ENCODE measurements at regions not wholly inside any gene's neighbourhood (a gene's known extent, or its start where the extent isn't known, plus 50 kb on each side); places are given as distances from the start of the nearest gene placed in this dataset.

DNA sequence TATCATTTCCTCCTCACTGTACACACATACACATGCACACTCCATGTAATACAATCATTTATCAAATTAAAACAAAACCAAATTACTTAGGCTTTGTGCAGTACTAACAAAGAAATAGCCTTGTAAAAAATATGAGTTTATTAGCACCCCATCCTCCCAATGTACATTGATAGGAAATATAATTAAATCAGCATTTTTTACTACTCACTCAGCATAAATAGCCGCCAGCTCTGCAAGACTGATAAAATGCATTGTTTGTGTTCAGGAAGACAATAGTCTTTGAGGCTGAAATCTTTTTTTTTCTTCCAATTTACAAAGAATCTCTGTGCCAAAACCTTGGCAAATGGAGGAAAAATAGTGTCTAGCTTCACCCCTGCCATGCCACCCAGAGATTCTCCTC is 497.6 kb upstream of the ADAMTS16 start:
- Mint-ChIP-seq H3K9me3 (peaks cover 25% of the 10 kb centered on the region), H3K4me3 (ENCODE audit: low read depth) (no peak overlapping the region), H3K4me1 (ENCODE audit: low read depth) (no peaks in the 10 kb centered on the region), H3K36me3 (ENCODE audit: low read depth) (no peaks in the 10 kb centered on the region), H3K27me3 (ENCODE audit: low read depth) (no peaks in the 10 kb centered on the region), H3K27ac (no peak overlapping the region)
- intact Hi-C loops (cut with micrococcal nuclease): no loop called here
- no peak for DNase-seq (ENCODE audit: low spot score)

DNA sequence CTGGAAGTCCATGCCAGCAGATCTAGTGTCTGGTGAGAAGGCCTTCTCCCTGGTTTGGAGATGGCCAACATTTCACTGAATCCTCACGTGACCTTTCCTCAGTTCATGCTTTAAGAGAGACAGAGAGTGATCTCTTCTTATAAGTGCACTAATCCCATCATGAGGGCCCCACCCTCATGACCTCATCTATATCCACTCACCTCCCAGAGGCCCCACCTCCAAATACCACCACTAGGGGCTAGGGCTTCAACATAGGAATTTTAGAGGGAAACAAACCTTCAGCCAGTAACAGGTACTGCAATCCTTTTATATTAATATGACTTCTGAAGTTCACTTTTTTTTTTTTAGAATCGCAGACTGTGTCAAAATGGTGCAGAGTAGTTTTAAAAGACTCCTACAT is 496.9 kb upstream of the ADAMTS16 start:
- Mint-ChIP-seq H3K27ac (no peak overlapping the region), H3K9me3 (peaks cover 25% of the 10 kb centered on the region), H3K4me3 (ENCODE audit: low read depth) (no peak overlapping the region), H3K4me1 (ENCODE audit: low read depth) (no peaks in the 10 kb centered on the region), H3K27me3 (ENCODE audit: low read depth) (no peaks in the 10 kb centered on the region), H3K36me3 (ENCODE audit: low read depth) (no peaks in the 10 kb centered on the region)
- intact Hi-C loops (cut with micrococcal nuclease): no loop called here
- no peak for DNase-seq (ENCODE audit: low spot score)

DNA sequence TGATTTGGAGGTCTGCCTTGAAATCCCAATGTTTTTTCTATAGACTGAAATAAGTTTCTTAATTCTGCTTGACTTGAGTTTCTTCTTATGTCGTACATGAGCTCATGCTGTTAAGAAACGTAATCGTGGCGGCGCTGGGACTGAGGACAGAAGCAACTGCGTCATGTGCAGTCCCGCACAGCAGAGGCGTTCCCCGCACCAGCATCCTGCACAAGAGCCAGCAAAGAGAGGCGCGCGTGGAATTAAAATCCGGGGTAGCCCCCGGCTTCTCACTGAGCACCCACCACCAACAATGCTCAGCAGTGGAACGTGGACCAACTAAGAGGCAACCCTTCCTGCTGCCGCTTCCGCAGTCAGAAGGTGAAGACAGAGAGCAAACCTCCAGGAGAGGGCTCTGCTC is 496.2 kb upstream of the ADAMTS16 start:
- Mint-ChIP-seq H3K4me1 (ENCODE audit: low read depth) (no peaks in the 10 kb centered on the region), H3K9me3 (peaks cover 25% of the 10 kb centered on the region), H3K27me3 (ENCODE audit: low read depth) (no peaks in the 10 kb centered on the region), H3K36me3 (ENCODE audit: low read depth) (no peaks in the 10 kb centered on the region), H3K4me3 (ENCODE audit: low read depth) (no peak overlapping the region), H3K27ac (no peak overlapping the region)
- intact Hi-C loops (cut with micrococcal nuclease): no loop called here
- DNase-seq (ENCODE audit: low spot score): no peak

DNA sequence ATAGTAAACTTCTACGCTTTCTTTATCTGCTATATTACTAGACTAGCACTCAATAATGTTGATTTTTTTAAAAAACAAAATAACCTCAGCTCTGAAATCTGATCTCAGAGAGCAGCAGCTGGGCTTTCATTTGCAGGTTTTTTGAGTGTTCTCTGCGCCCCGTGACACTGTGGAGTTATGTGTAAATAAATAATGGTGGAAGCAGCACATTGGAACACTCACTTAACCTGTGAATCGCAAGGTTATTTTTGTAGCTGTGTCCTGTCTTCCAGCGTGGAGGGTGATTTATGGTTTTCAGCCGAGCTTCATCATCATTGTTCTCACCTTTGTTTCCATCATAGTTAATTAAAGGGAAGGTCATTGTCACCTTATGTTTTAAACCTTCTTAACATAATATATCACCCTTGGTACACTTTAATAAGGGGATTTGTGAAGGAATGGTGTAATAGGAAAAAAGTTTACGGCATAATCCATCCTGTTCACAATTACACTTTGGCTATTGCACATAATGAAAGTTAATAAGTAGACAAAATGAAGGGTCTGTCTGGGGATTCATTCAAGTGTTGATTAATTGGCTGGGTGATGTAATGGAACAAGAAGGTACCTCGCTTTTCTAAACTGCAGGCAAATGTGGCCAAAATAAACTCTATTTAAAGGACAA is 493.3 kb upstream of the ADAMTS16 start:
- Mint-ChIP-seq H3K9me3 (peaks cover 36% of the 10 kb centered on the region), H3K4me1 (ENCODE audit: low read depth) (no peaks in the 10 kb centered on the region), H3K27ac (no peak overlapping the region), H3K4me3 (ENCODE audit: low read depth) (no peak overlapping the region), H3K36me3 (ENCODE audit: low read depth) (no peaks in the 10 kb centered on the region), H3K27me3 (ENCODE audit: low read depth) (no peaks in the 10 kb centered on the region)
- intact Hi-C loops (cut with micrococcal nuclease): no loop called here
- no peak for DNase-seq (ENCODE audit: low spot score)

DNA sequence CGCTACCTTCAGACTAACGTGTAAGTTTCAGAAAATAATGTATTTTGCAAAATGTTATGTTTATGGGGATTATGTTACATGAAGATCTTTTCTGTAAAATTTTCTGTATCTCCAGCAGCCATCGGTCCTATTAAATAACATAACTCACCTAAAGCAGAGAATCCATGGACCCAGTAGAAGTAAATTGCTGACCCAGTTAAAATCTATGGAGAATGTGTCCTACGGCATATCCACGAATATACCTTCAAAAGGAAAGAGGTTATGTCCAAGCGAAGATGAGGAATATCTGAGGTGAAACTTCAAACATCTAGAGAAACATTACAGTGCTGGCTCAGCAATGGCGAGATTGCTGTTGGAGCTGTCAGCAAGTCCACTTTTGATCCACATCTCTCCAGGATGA is 492.2 kb upstream of the ADAMTS16 start:
- H3K27me3 Mint-ChIP-seq (ENCODE audit: low read depth): no peaks in the 10 kb centered on the region
- no peaks in the 10 kb centered on the region for H3K4me1 Mint-ChIP-seq (ENCODE audit: low read depth)

DNA sequence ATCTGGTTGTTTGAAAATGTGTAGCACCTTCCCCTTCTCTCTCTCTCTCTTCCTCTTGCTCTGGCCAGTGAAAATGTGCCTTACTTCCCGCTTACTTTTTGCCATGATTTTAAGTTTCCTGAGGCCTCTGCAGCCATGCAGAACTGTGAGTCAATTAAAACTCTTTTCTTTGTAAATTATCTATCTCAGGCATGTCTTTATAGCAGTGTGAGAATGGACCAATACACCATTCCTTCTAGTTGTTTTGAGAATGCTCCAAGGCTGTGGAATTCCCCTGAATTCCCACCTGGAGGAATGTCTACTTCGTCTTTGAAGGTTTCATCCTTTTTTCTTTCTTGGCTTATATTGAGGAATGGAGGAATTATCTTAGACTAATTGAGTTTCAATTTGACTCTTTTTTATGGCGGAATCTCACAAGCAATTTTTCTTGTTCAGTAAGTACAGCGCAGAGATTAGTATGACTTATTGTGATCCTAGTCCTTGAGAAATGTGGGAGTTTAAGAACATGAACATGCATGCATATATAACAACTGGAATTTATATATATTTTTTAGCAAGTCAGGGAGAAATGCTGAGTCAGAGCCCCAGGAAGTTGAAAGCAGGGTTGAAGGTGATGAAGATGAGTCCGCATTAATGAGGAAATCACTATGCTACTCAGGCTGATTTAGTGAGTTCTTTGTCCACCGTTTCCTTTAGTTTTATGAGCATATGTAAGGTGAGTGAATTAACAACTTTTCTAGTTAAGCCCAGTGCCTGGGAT is 488.1 kb upstream of the ADAMTS16 start:
- Mint-ChIP-seq H3K27ac (no peak overlapping the region), H3K36me3 (ENCODE audit: low read depth) (no peaks in the 10 kb centered on the region), H3K4me3 (ENCODE audit: low read depth) (no peak overlapping the region), H3K27me3 (ENCODE audit: low read depth) (no peaks in the 10 kb centered on the region), H3K4me1 (ENCODE audit: low read depth) (no peaks in the 10 kb centered on the region), H3K9me3 (peaks cover 44% of the 10 kb centered on the region)
- DNase-seq (ENCODE audit: low spot score): no peak
- intact Hi-C loops (cut with micrococcal nuclease): no loop called here

More for the DNA sequence above, 492.2 kb upstream of the ADAMTS16 start:
- no peaks in the 10 kb centered on the region for H3K36me3 Mint-ChIP-seq (ENCODE audit: low read depth)
- no peak overlapping the region for H3K27ac Mint-ChIP-seq
- DNase-seq (ENCODE audit: low spot score): no peak
- intact Hi-C loops (cut with micrococcal nuclease): no loop called here
- H3K9me3 Mint-ChIP-seq: peaks cover 44% of the 10 kb centered on the region
- H3K4me3 Mint-ChIP-seq (ENCODE audit: low read depth): no peak overlapping the region

DNA sequence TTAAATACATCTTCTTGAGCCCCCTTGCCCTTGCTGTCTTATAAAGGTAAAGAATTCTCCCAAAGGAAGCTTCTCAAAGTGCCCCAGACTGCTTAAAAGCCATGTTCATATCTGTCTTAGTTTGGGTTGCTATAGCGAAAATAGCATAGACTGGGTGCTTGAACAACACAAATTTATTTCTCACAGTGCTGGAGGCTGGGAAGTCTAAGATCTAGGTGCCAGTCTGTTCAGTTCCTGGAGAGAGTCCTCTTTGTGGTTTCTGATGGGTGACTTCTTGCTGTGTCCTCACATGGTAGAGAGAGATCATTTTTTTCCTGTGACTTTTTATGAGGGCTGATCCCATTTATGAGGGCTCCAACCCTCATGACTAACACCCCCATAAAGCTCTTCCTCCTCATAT is 486.7 kb upstream of the ADAMTS16 start:
- H3K4me1 Mint-ChIP-seq (ENCODE audit: low read depth): no peaks in the 10 kb centered on the region
- H3K27ac Mint-ChIP-seq: no peak overlapping the region
- H3K4me3 Mint-ChIP-seq (ENCODE audit: low read depth): no peak overlapping the region
- peaks cover 49% of the 10 kb centered on the region for H3K9me3 Mint-ChIP-seq
- no peaks in the 10 kb centered on the region for H3K36me3 Mint-ChIP-seq (ENCODE audit: low read depth)
- DNase-seq (ENCODE audit: low spot score): no peak
- intact Hi-C loops (cut with micrococcal nuclease): no loop called here
- no peaks in the 10 kb centered on the region for H3K27me3 Mint-ChIP-seq (ENCODE audit: low read depth)

DNA sequence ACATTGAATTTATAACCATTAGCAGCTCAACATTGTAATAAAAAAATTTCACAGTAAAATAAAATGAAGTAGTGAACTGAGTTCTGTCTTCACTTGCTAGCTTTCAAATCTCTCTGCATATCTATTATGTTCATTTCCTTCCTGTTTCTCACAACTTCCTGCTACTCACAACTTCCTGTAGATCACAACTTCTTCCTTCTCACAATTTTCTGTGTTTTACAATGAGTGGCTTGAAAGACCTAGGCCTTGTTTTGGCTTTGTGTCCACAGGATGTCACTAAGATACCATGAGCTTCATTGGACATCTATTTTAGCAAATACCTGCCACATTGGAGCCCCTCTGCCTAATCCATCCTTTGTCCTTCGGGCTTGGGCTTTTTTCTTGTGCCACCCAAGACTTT is 480.3 kb upstream of the ADAMTS16 start:
- Mint-ChIP-seq H3K4me1 (ENCODE audit: low read depth) (no peaks in the 10 kb centered on the region), H3K9me3 (peaks cover 44% of the 10 kb centered on the region), H3K4me3 (ENCODE audit: low read depth) (no peak overlapping the region), H3K27me3 (ENCODE audit: low read depth) (no peaks in the 10 kb centered on the region), H3K36me3 (ENCODE audit: low read depth) (no peaks in the 10 kb centered on the region), H3K27ac (no peak overlapping the region)
- intact Hi-C loops (cut with micrococcal nuclease): no loop called here
- DNase-seq (ENCODE audit: low spot score): no peak

DNA sequence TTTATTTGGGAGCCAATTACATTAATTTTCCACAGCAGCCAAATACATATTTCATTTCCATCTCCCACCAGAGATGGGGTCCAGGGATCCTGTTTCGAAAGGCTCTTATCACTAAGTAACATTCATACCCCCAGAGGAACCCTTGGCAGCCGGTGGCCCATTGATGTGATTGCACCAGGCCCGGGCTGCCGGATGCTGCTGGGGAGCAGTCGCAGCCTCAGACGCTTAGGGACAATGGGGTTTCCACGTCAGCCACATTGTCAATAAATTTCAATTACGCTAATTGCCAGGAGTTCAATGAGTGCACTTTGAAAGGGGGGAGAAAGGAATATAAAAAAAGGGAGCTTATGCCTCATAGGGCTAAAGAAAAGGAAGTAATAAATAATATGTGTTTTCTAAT is 478.8 kb upstream of the ADAMTS16 start:
- Mint-ChIP-seq H3K4me3 (ENCODE audit: low read depth) (no peak overlapping the region), H3K4me1 (ENCODE audit: low read depth) (no peaks in the 10 kb centered on the region), H3K27me3 (ENCODE audit: low read depth) (no peaks in the 10 kb centered on the region), H3K27ac (no peak overlapping the region), H3K36me3 (ENCODE audit: low read depth) (no peaks in the 10 kb centered on the region), H3K9me3 (peaks cover 39% of the 10 kb centered on the region)
- intact Hi-C loops (cut with micrococcal nuclease): no loop called here
- no peak for DNase-seq (ENCODE audit: low spot score)

DNA sequence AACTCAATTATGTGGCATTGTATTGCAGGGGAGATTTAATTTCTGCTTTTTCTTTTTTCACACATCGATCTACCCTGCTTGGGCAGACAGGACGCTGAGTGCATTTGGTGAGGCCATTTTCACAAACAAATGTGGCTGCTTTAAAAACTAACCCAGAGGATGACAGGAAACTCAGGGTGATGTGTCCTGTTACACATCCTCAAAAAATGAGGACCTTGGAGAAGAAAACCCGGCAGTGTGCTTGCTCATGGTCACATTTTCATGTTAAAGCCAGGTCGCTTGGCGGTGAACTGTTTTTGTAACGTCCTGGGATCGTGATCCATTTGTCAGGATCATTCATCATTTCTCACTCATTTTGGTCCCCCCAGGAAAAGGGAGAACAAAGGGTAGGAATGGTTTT is 478.3 kb upstream of the ADAMTS16 start:
- Mint-ChIP-seq H3K4me3 (ENCODE audit: low read depth) (no peak overlapping the region), H3K9me3 (peaks cover 35% of the 10 kb centered on the region), H3K4me1 (ENCODE audit: low read depth) (no peaks in the 10 kb centered on the region), H3K27me3 (ENCODE audit: low read depth) (no peaks in the 10 kb centered on the region), H3K27ac (no peak overlapping the region), H3K36me3 (ENCODE audit: low read depth) (no peaks in the 10 kb centered on the region)
- intact Hi-C loops (cut with micrococcal nuclease): no loop called here
- DNase-seq (ENCODE audit: low spot score): no peak

DNA sequence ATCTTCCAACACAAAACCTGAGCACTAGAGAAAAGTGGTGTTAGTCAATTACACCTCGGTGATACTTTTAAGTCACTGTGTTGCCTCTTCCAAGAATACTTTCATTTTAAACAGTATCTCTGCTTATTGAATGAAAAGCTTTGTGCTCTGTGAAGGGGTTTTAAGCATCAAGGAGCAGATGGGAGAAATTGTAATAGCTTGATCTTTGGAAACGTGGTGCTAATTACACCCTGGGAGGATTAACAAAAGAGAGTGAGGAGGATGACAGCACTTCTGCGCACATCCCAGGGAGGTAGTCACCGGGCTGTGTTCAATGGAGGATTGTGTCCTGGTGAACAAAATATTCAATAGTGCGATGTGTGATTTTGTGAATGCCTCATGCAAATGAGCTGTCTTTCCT is 477.4 kb upstream of the ADAMTS16 start:
- no peak for DNase-seq (ENCODE audit: low spot score)
- H3K36me3 Mint-ChIP-seq (ENCODE audit: low read depth): no peaks in the 10 kb centered on the region
- H3K4me3 Mint-ChIP-seq (ENCODE audit: low read depth): no peak overlapping the region
- H3K27me3 Mint-ChIP-seq (ENCODE audit: low read depth): no peaks in the 10 kb centered on the region
- peaks cover 35% of the 10 kb centered on the region for H3K9me3 Mint-ChIP-seq
- no peaks in the 10 kb centered on the region for H3K4me1 Mint-ChIP-seq (ENCODE audit: low read depth)
- intact Hi-C loops (cut with micrococcal nuclease): no loop called here
- no peak overlapping the region for H3K27ac Mint-ChIP-seq

DNA sequence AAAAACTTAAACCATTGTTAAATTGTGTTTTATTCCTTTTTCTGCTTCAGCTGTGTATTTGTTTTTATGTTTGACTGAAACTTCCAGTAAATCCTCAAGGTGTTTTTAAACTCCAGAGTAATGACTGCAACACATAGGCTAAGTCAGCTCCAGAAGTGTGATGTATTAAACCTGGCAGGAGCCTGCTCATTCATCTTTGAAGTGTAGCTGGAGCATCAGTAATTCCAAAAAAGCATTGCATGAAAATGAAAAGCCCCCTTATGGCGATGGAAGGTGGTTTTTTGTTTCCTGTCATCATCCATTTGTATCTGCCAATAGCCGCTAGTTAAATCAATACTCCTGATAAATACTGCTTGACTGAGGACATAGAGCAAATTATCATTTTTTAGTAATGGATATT is 474.2 kb upstream of the ADAMTS16 start:
- Mint-ChIP-seq H3K4me1 (ENCODE audit: low read depth) (no peaks in the 10 kb centered on the region), H3K36me3 (ENCODE audit: low read depth) (no peaks in the 10 kb centered on the region), H3K9me3 (peaks cover 39% of the 10 kb centered on the region), H3K27ac (no peak overlapping the region), H3K4me3 (ENCODE audit: low read depth) (no peak overlapping the region), H3K27me3 (ENCODE audit: low read depth) (no peaks in the 10 kb centered on the region)
- DNase-seq (ENCODE audit: low spot score): no peak
- intact Hi-C loops (cut with micrococcal nuclease): no loop called here

DNA sequence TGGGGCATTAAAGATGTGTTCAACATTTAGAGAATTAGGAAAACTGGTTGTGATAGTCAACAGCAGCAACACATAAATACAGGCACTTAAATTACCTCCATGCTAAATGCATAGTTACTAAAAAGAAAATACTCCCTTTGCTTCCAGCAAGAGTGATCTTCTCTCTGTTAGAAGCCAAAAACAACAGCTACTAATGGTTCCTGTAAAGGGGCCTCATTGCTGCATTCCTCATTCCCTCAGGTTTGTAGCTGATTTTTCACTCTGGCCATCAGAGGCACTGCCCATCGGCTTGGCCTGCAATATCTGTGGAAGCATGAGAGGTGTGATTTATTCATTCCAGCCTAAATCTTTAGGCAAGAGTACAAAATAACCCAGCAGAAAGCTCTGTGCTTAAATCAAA is 466.0 kb upstream of the ADAMTS16 start:
- no peak overlapping the region for H3K4me3 Mint-ChIP-seq (ENCODE audit: low read depth)
- H3K9me3 Mint-ChIP-seq: peaks cover 40% of the 10 kb centered on the region
- no peak for DNase-seq (ENCODE audit: low spot score)
- H3K36me3 Mint-ChIP-seq (ENCODE audit: low read depth): no peaks in the 10 kb centered on the region
- H3K27me3 Mint-ChIP-seq (ENCODE audit: low read depth): no peaks in the 10 kb centered on the region
- no peaks in the 10 kb centered on the region for H3K4me1 Mint-ChIP-seq (ENCODE audit: low read depth)
- H3K27ac Mint-ChIP-seq: no peak overlapping the region
- intact Hi-C loops (cut with micrococcal nuclease): no loop called here

All from activated T-helper 2 cell treated with anti-CD3 and anti-CD28 coated beads, Interferon-gamma antibody, Interleukin-2, Interleukin-4, amounts not matched to agents 10 μg/mL and 5 μg/mL and 100 μg/mL, durations not matched to agents 14 hours and 24 hours and 36 hours (primary cell).